H9 (cell line): ENCODE measurements at regions not wholly inside any gene's neighbourhood (a gene's known extent, or its start where the extent isn't known, plus 50 kb on each side); places are given as distances from the start of the nearest gene placed in this dataset.

ENCODE experiments used
- DNase-seq: peaks from one replicate; pipeline ENCODE4 v3.0.0-alpha.2; 2017
- H2AFZ ChIP-seq: one replicate; pipeline ENCODE4 v1.6.1; 2013; ENCODE audit warnings: mild to moderate bottlenecking, low read length, control low read depth, moderate library complexity
- H2AK5ac ChIP-seq: 2 replicates; pipeline ENCODE4 v1.6.1; 2013; ENCODE audit warnings: low read length, control low read depth, mixed read lengths; ENCODE audit not compliant: insufficient read length
- H2BK120ac ChIP-seq: one replicate; pipeline ENCODE4 v1.6.1; 2013; ENCODE audit warnings: low read depth, mild to moderate bottlenecking, low read length, control low read depth, inconsistent platforms; ENCODE audit not compliant: poor library complexity, severe bottlenecking
- H2BK12ac ChIP-seq: 2 replicates; pipeline ENCODE4 v1.6.1; 2013; ENCODE audit warnings: low read length, control low read depth, mixed read lengths, low read depth; ENCODE audit not compliant: insufficient read length
- H2BK15ac ChIP-seq: 2 replicates; pipeline ENCODE4 v1.6.1; 2013; ENCODE audit warnings: low read depth, low read length, control low read depth
- H2BK20ac ChIP-seq: one replicate; pipeline ENCODE4 v1.6.1; 2013; ENCODE audit warnings: low read depth, mild to moderate bottlenecking, low read length, control low read depth, inconsistent platforms; ENCODE audit not compliant: poor library complexity, severe bottlenecking
- H2BK5ac ChIP-seq: 2 replicates; pipeline ENCODE4 v1.6.1; 2013; ENCODE audit warnings: low read length, control low read depth, mixed read lengths; ENCODE audit not compliant: insufficient read length
- H3K14ac ChIP-seq: 2 replicates; pipeline ENCODE4 v1.6.1; 2013; ENCODE audit warnings: low read length, control low read depth; ENCODE audit not compliant: insufficient read depth
- H3K18ac ChIP-seq: 2 replicates; pipeline ENCODE4 v1.6.1; 2013; ENCODE audit warnings: low read depth, mild to moderate bottlenecking, mixed read lengths, low read length, control low read depth; ENCODE audit not compliant: insufficient read length
- H3K23ac ChIP-seq: 2 replicates; pipeline ENCODE4 v1.6.1; 2013; ENCODE audit warnings: low read length, control low read depth, mixed read lengths, low read depth; ENCODE audit not compliant: insufficient read length
- H3K23me2 ChIP-seq: 2 replicates; pipeline ENCODE4 v1.6.1; 2013; ENCODE audit warnings: low read depth, mild to moderate bottlenecking, mixed read lengths, low read length, control low read depth; ENCODE audit not compliant: insufficient read length, poor library complexity, severe bottlenecking
- H3K27ac ChIP-seq: 2 replicates; pipeline ENCODE4 v1.5.1; 2013; ENCODE audit warnings: low read length, control low read depth, mixed read lengths, low read depth; ENCODE audit not compliant: insufficient read length
- H3K27me3 ChIP-seq: 2 replicates; pipeline ENCODE4 v1.6.1; 2013; ENCODE audit warnings: low read length, control low read depth, inconsistent platforms; ENCODE audit not compliant: insufficient read depth
- H3K4ac ChIP-seq: 2 replicates; pipeline ENCODE4 v1.6.1; 2013; ENCODE audit warnings: low read depth, mild to moderate bottlenecking, control low read depth, inconsistent platforms, low read length, moderate library complexity
- H3K4me1 ChIP-seq: 2 replicates; pipeline ENCODE4 v1.6.1; 2013; ENCODE audit warnings: low read length, control low read depth, inconsistent platforms; ENCODE audit not compliant: insufficient read depth
- H3K4me2 ChIP-seq: 2 replicates; pipeline ENCODE4 v1.6.1; 2013; ENCODE audit warnings: low read length, control low read depth, mixed read lengths; ENCODE audit not compliant: insufficient read length, insufficient read depth
- H3K56ac ChIP-seq: 2 replicates; pipeline ENCODE4 v1.6.1; 2013; ENCODE audit warnings: low read depth, mild to moderate bottlenecking, mixed read lengths, low read length, control low read depth; ENCODE audit not compliant: insufficient read length
- H3K79me1 ChIP-seq: 2 replicates; pipeline ENCODE4 v1.6.1; 2013; ENCODE audit warnings: low read depth, mild to moderate bottlenecking, moderate library complexity, low read length, control low read depth, inconsistent platforms; ENCODE audit not compliant: insufficient read depth, poor library complexity, severe bottlenecking
- H3K79me2 ChIP-seq: 2 replicates; pipeline ENCODE4 v1.6.1; 2013; ENCODE audit warnings: low read length, control low read depth, inconsistent platforms; ENCODE audit not compliant: insufficient read depth
- H3K9ac ChIP-seq: 2 replicates; pipeline ENCODE4 v1.6.1; 2013; ENCODE audit warnings: low read length, control low read depth, mixed read lengths; ENCODE audit not compliant: insufficient read length; ENCODE audit errors: extremely low read depth
- H3K9me3 ChIP-seq: one replicate; pipeline ENCODE4 v1.6.1; 2013; ENCODE audit warnings: low read depth, low read length, inconsistent platforms; ENCODE audit not compliant: control insufficient read depth
- H3T11ph ChIP-seq: one replicate; pipeline ENCODE4 v1.6.1; 2013; ENCODE audit warnings: mild to moderate bottlenecking, low read length, control low read depth, inconsistent platforms
- H4K20me1 ChIP-seq: one replicate; pipeline ENCODE4 v1.6.1; 2013; ENCODE audit not compliant: control insufficient read depth, insufficient read length, insufficient read depth
- H4K5ac ChIP-seq: 2 replicates; pipeline ENCODE4 v1.6.1; 2013; ENCODE audit warnings: low read depth, mild to moderate bottlenecking, mixed read lengths, low read length, control low read depth; ENCODE audit not compliant: insufficient read length
- H4K8ac ChIP-seq: replicated peaks from 2 replicates; pipeline ENCODE4 v1.6.1; 2013; ENCODE audit warnings: low read length, control low read depth, mixed read lengths, low read depth; ENCODE audit not compliant: insufficient read length
- H4K91ac ChIP-seq: 2 replicates; pipeline ENCODE4 v1.6.1; 2013; ENCODE audit warnings: low read depth, mild to moderate bottlenecking, moderate library complexity, mixed read lengths, low read length, control low read depth; ENCODE audit not compliant: insufficient read length
- H3K27ac Mint-ChIP-seq, 3 experiments: 2 replicates in 2 of 3; 3 replicates in 1 of 3; pipeline ENCODE4 v1.8.0; 2020 to 2021; ENCODE audit warnings: mixed read lengths in 3 of 3, mild to moderate bottlenecking in 1 of 3, moderate library complexity in 1 of 3
- H3K27me3 Mint-ChIP-seq: 2 replicates; pipeline ENCODE4 v1.8.0; 2021; ENCODE audit warnings: low read depth, mild to moderate bottlenecking, moderate library complexity, mixed read lengths
- H3K36me3 Mint-ChIP-seq, 3 experiments: 2 replicates in 2 of 3; 3 replicates in 1 of 3; pipeline ENCODE4 v1.8.0; 2020 to 2021; ENCODE audit warnings: low read depth in 3 of 3, mixed read lengths in 3 of 3; ENCODE audit not compliant: insufficient read depth in 1 of 3
- H3K4me1 Mint-ChIP-seq, 2 experiments: 2 replicates each; pipeline ENCODE4 v1.8.0; 2020; ENCODE audit warnings: mixed read lengths in 2 of 2
- H3K4me3 Mint-ChIP-seq, 2 experiments: 2 replicates in 1 of 2; 3 replicates in 1 of 2; pipeline ENCODE4 v1.8.0; 2020 to 2021; ENCODE audit warnings: mild to moderate bottlenecking in 2 of 2, mixed read lengths in 2 of 2, moderate library complexity in 1 of 2
- H3K9me3 Mint-ChIP-seq, 2 experiments: 2 replicates in 1 of 2; 3 replicates in 1 of 2; pipeline ENCODE4 v1.8.0; 2020; ENCODE audit warnings: mild to moderate bottlenecking in 2 of 2, mixed read lengths in 2 of 2, moderate library complexity in 1 of 2
- CTCF ChIP-seq: fragments of 200-600 bp; sonication (generic); conservative IDR thresholded peaks from 3 replicates; pipeline ENCODE4 v1.8.0; 2021; ENCODE audit warnings: antibody characterized with exemption, mild to moderate bottlenecking
- WGBS: extraction: QIAGEN DNeasy Blood & Tissue Kit; methylation state at CpG from one replicate; pipeline ENCODE4 v1.1.7; 2013; ENCODE audit warnings: missing lambda C conversion rate, low lambda C conversion rate, mixed read lengths; ENCODE audit not compliant: insufficient read length; ENCODE audit errors: extremely low coverage; 5-methylcytosine and 5-hydroxymethylcytosine counted together

GRCh38 chr12:81963636-81964035 is 204.5 kb upstream of the PPFIA2 start:
- no CpG with 5 or more reads among the region's 1 CpG for WGBS
- Histone ChIP-seq H2BK12ac (no peak overlapping the region), H3K4me1 (no peaks in the 10 kb centered on the region), H4K8ac (no peak overlapping the region), H3K23me2 (no peaks in the 10 kb centered on the region), H3K14ac (no peak overlapping the region), H2BK120ac (no peak overlapping the region), H2BK5ac (no peak overlapping the region), H4K91ac (no peak overlapping the region), H3K79me2 (no peaks in the 10 kb centered on the region), H3K9ac (no peak overlapping the region), H2AFZ (no peak overlapping the region), H4K20me1 (no peaks in the 10 kb centered on the region), H3K27ac (no peak overlapping the region), H2AK5ac (no peak overlapping the region), H3K4ac (no peak overlapping the region), H3K56ac (no peak overlapping the region), H4K5ac (no peak overlapping the region), H3K18ac (no peak overlapping the region), H3K9me3 (no peaks in the 10 kb centered on the region), H2BK15ac (no peak overlapping the region), H2BK20ac (no peak overlapping the region), H3K23ac (no peak overlapping the region), H3K27me3 (no peaks in the 10 kb centered on the region), H3K4me2 (no peak overlapping the region), H3K79me1 (no peaks in the 10 kb centered on the region), H3T11ph (no peak overlapping the region)
- Mint-ChIP-seq H3K27me3 (no peaks in the 10 kb centered on the region), H3K4me3 (no peak overlapping the region), H3K9me3 (no peaks in the 10 kb centered on the region), H3K36me3 (no peaks in the 10 kb centered on the region), H3K27ac (no peak overlapping the region), H3K4me1 (peaks cover 0 to 3% of the 10 kb centered on the region in 2 experiments; a peak in 2 of 4 replicates)
- no peak for DNase-seq
- TF ChIP-seq CTCF: no peak
